HCT116 (cell line): ENCODE measurements at regions not wholly inside any gene's neighbourhood (a gene's known extent, or its start where the extent isn't known, plus 50 kb on each side); places are given as distances from the start of the nearest gene placed in this dataset.

Experiments
- ATAC-seq: fragments of 200-7000 bp; cut with Tn5 transposase; 2 replicates; pipeline ENCODE4 v1.9.1; 2020; ENCODE audit warnings: mild to moderate bottlenecking, moderate library complexity
- BruUV-seq: library from RNA; stranded (reverse); fragments of 400-500 nt; replicated peaks from 2 replicates; lab custom pipeline; 2021; lab: Mats Ljungman, UMichigan
- CTCF ChIA-PET: fragments of 300-600 bp; sonication (Branson Sonifier 250); formaldehyde crosslinking; loops from one replicate; lab custom pipeline; 2021; ENCODE audit warnings: antibody characterized with exemption; lab: Charles Lee
- POLR2A ChIA-PET: fragments of 300-600, 350-600 bp; sonication (Branson Sonifier 250); formaldehyde crosslinking; loops from one replicate; lab custom pipeline; 2021; ENCODE audit warnings: antibody characterized with exemption; lab: Charles Lee
- RAD21 ChIA-PET, 2 experiments: fragments of 300-600 bp; sonication (Branson Sonifier 250); formaldehyde crosslinking; loops; one replicate each; lab custom pipeline; 2023; ENCODE audit warnings: low total read pairs in 2 of 2; ENCODE audit not compliant: uncharacterized antibody in 2 of 2, unreplicated experiment in 2 of 2, low non-redundant PET in 1 of 2; lab: Charles Lee
- DNase-seq: peaks from one replicate; pipeline ENCODE4 v3.0.0-alpha.2; 2010; ENCODE audit warnings: low read depth, low spot score
- H2AFZ ChIP-seq: fragments of 200-600 bp; shearing (Covaris generic), sonication (generic); 2 replicates; pipeline ENCODE4 v1.6.1; 2017; ENCODE audit warnings: low read depth, mixed run types, mixed read lengths, antibody characterized with exemption, low read length; ENCODE audit not compliant: poor library complexity, severe bottlenecking
- H3K27ac ChIP-seq: 2 replicates; pipeline ENCODE4 v1.5.1; 2012; ENCODE audit warnings: low read depth, low read length
- H3K27me3 ChIP-seq: fragments of 200-600 bp; sonication (generic); 2 replicates; pipeline ENCODE4 v1.6.1; 2016; ENCODE audit warnings: mixed run types, low read length, mixed read lengths; ENCODE audit not compliant: insufficient read depth
- H3K36me3 ChIP-seq, 2 experiments: fragments of 200-500 bp in 1 of 2; fragments of 200-600 bp in 1 of 2; sonication (Bioruptor generic) in 1 of 2; sonication (generic) in 1 of 2; 2 replicates each; pipeline versions ENCODE4 v1.5.1 to v1.6.1; 2014 to 2016; ENCODE audit warnings: low read length in 2 of 2, inconsistent platforms in 1 of 2, mixed read lengths in 1 of 2, mixed run types in 1 of 2; ENCODE audit not compliant: insufficient read depth in 2 of 2, control insufficient read depth in 1 of 2
- H3K4me1 ChIP-seq, 2 experiments: fragments of 200-600 bp in 1 of 2; sonication (generic) in 1 of 2; 2 replicates each; pipeline versions ENCODE4 v1.5.1 to v1.6.1; 2012 to 2017; ENCODE audit warnings: low read length in 2 of 2, inconsistent platforms in 1 of 2, mild to moderate bottlenecking in 1 of 2, mixed read lengths in 1 of 2, mixed run types in 1 of 2, moderate library complexity in 1 of 2; ENCODE audit not compliant: insufficient read depth in 2 of 2, control insufficient read depth in 1 of 2
- H3K4me2 ChIP-seq: fragments of 200-600 bp; sonication (generic); 2 replicates; pipeline ENCODE4 v1.6.1; 2017; ENCODE audit warnings: mixed run types, low read length, mixed read lengths
- H3K4me3 ChIP-seq, 2 experiments: fragments of 200-600 bp in 1 of 2; sonication (generic) in 1 of 2; replicated peaks in 1 of 2; 2 replicates each; pipeline ENCODE4 v1.5.1; 2011 to 2016; ENCODE audit warnings: low read length in 2 of 2, control low read depth in 1 of 2, low read depth in 1 of 2, mild to moderate bottlenecking in 1 of 2, mixed read lengths in 1 of 2, mixed run types in 1 of 2
- H3K79me2 ChIP-seq: fragments of 200-600 bp; sonication (generic); 2 replicates; pipeline ENCODE4 v1.6.1; 2017; ENCODE audit warnings: mild to moderate bottlenecking, mixed run types, low read length, moderate library complexity, mixed read lengths; ENCODE audit not compliant: insufficient read depth
- H3K9ac ChIP-seq: fragments of 200-600 bp; sonication (generic); 2 replicates; pipeline ENCODE4 v1.6.1; 2016; ENCODE audit warnings: low read length, mixed read lengths
- H3K9me2 ChIP-seq: fragments of 200-600 bp; sonication (generic), shearing (Covaris generic); 2 replicates; pipeline ENCODE4 v1.6.1; 2017; ENCODE audit warnings: mixed run types, mild to moderate bottlenecking, moderate library complexity; ENCODE audit not compliant: insufficient read depth
- H3K9me3 ChIP-seq, 2 experiments: fragments of 200-500 bp in 1 of 2; fragments of 200-600 bp in 1 of 2; sonication (Bioruptor generic) in 1 of 2; sonication (generic) in 1 of 2; 2 replicates each; pipeline ENCODE4 v1.6.1; 2014 to 2017; ENCODE audit warnings: low read length in 2 of 2, mixed read lengths in 2 of 2, inconsistent platforms in 1 of 2, low read depth in 1 of 2, mild to moderate bottlenecking in 1 of 2, mixed run types in 1 of 2, moderate library complexity in 1 of 2; ENCODE audit not compliant: control insufficient read depth in 1 of 2, insufficient read depth in 1 of 2
- H4K20me1 ChIP-seq: fragments of 200-600 bp; sonication (generic), shearing (Covaris generic); 2 replicates; pipeline ENCODE4 v1.6.1; 2017; ENCODE audit warnings: mixed run types, mild to moderate bottlenecking, moderate library complexity; ENCODE audit not compliant: insufficient read depth
- CEBPB ChIP-seq: IDR thresholded peaks from 2 replicates; pipeline ENCODE4 v1.6.1; 2012; ENCODE audit warnings: low read depth
- EGR1 ChIP-seq: IDR thresholded peaks from 2 replicates; pipeline ENCODE4 v1.6.1; 2012; ENCODE audit warnings: low read depth
- EZH2 ChIP-seq: fragments of 200-600 bp; sonication (generic); IDR thresholded peaks from 2 replicates; pipeline ENCODE4 v1.6.1; 2017; ENCODE audit warnings: antibody characterized with exemption, mixed run types
- EZH2phosphoT487 ChIP-seq: fragments of 200-600 bp; IDR thresholded peaks from 2 replicates; pipeline ENCODE4 v1.6.1; 2018; ENCODE audit warnings: antibody characterized with exemption, borderline replicate concordance
- FOSL1 ChIP-seq: IDR thresholded peaks from 2 replicates; pipeline ENCODE4 v1.6.1; 2012; ENCODE audit warnings: low read depth
- POLR2AphosphoS5 ChIP-seq: IDR thresholded peaks from 2 replicates; pipeline ENCODE4 v1.6.1; 2011; ENCODE audit warnings: mild to moderate bottlenecking, low read depth, low read length, moderate library complexity
- SIN3A ChIP-seq: IDR thresholded peaks from 2 replicates; pipeline ENCODE4 v1.6.1; 2012; ENCODE audit warnings: low read depth
- SP1 ChIP-seq: IDR thresholded peaks from 2 replicates; pipeline ENCODE4 v1.6.1; 2012; ENCODE audit warnings: low read depth
- SRF ChIP-seq: IDR thresholded peaks from 2 replicates; pipeline ENCODE4 v1.6.1; 2012; ENCODE audit warnings: low read depth
- TCF7L2 ChIP-seq: IDR thresholded peaks from 2 replicates; pipeline ENCODE4 v1.7.0; 2011; ENCODE audit warnings: borderline replicate concordance, inconsistent platforms; ENCODE audit not compliant: insufficient read depth, insufficient read length; ENCODE audit errors: extremely low read depth
- ZBTB33 ChIP-seq: IDR thresholded peaks from 2 replicates; pipeline ENCODE4 v1.6.1; 2011; ENCODE audit warnings: mild to moderate bottlenecking, low read length, moderate library complexity; ENCODE audit not compliant: insufficient replicate concordance; ENCODE audit errors: extremely low read depth
- ZFX ChIP-seq: fragments of 450-650 bp; IDR thresholded peaks from 2 replicates; pipeline ENCODE4 v1.6.1; 2017
- ZNF274 ChIP-seq: fragments of 200-500 bp; sonication (Bioruptor generic); IDR thresholded peaks from 2 replicates; pipeline ENCODE4 v1.6.1; 2014; ENCODE audit warnings: mild to moderate bottlenecking, low read depth, low read length, inconsistent platforms
- intact Hi-C: fragments of 100-400 bp; cut with micrococcal nuclease; formaldehyde crosslinking; loops from 2 replicates; pipeline ENCODE4 v1.10.0; 2022
- TF ChIP-seq, protein P1 (sequence below), 3 experiments: fragments of 200-600 bp in 1 of 3; sonication (generic) in 1 of 3; IDR thresholded peaks in 2 of 3; conservative IDR thresholded peaks in 1 of 3; 2 replicates each; pipeline ENCODE4 v1.5.1; 2012 to 2017; ENCODE audit warnings: low read depth in 2 of 3, low read length in 2 of 3, antibody characterized with exemption in 1 of 3, borderline replicate concordance in 1 of 3, control low read depth in 1 of 3, mild to moderate bottlenecking in 1 of 3, mixed read lengths in 1 of 3, mixed run types in 1 of 3, moderate library complexity in 1 of 3; ENCODE audit not compliant: insufficient read depth in 1 of 3
- TF ChIP-seq, protein P2 (sequence below): IDR thresholded peaks from 2 replicates; pipeline ENCODE4 v1.6.1; 2012; ENCODE audit warnings: low read depth

DNA sequence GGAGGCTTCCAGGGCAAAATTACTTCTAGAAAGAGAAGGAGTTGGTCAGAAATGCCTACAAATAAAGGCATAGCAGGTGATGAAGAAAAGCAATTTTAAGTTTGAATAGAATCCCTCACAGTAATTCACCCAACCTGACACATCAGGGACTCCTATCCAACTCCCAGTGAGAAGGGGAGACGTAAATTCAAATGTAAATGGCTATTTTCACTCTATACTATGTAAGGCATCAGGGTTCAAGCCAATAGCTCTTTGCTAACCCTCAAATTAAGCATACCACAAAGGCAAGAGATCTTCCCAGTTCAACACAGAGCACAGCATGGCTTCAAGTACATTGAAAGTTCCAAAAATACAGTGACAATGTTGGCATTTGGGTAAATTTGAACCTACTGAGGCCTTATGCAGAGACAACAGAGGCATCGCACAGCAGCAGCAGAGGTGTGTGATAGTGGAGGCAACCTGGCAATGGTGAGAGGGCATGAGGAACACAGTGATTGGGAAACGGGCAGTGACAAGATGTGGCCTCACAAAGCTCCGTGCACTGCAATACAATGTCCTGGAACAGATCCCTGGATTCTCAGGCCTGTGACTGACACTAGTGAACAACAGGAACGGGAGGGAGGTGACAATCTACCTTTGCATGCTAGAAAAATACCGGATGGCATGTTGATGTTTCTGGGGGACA is 95.7 kb downstream of the VSTM2A start (continued):
- TF ChIP-seq ZBTB33 (no peak), CEBPB (no peak), SRF (no peak), ZNF274 (no peak), TCF7L2 (no peak), ZFX (no peak), POLR2AphosphoS5 (no peak), EZH2phosphoT487 (no peak)
- TF ChIP-seq, protein P1, sequence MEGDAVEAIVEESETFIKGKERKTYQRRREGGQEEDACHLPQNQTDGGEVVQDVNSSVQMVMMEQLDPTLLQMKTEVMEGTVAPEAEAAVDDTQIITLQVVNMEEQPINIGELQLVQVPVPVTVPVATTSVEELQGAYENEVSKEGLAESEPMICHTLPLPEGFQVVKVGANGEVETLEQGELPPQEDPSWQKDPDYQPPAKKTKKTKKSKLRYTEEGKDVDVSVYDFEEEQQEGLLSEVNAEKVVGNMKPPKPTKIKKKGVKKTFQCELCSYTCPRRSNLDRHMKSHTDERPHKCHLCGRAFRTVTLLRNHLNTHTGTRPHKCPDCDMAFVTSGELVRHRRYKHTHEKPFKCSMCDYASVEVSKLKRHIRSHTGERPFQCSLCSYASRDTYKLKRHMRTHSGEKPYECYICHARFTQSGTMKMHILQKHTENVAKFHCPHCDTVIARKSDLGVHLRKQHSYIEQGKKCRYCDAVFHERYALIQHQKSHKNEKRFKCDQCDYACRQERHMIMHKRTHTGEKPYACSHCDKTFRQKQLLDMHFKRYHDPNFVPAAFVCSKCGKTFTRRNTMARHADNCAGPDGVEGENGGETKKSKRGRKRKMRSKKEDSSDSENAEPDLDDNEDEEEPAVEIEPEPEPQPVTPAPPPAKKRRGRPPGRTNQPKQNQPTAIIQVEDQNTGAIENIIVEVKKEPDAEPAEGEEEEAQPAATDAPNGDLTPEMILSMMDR (IDR thresholded peaks at IDR 0.05 in 2 of 3, conservative IDR thresholded peaks at IDR 0.05 in 1 of 3; ENCODE audit: borderline replicate concordance in 1 of 3, insufficient read depth in 1 of 3, low read depth in 2 of 3, low read length in 2 of 3) = no peak

DNA sequence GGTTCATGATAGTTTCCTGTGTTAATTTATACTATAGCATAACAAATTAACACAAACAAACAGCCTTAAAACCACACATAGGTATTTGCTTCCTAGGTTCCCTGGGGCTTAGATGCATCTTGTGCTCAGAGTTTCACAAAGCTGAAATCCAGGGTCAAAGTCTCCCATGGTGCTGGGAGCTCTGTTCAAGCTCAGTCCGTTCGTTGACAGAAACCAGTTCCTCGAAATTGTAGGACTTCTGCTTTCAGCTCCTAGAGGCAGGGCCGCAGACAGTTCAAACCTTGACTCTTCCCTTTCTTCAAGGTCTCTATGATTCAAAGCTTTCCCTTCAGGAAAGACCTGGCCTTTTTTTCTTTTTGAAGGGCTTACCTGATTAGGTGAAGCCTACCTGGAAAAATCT is 90.5 kb downstream of the VSTM2A start:
- ChIA-PET CTCF (no interaction called here), POLR2A (no interaction called here), RAD21 (no interaction called here)
- H2AFZ ChIP-seq = no peak overlapping the region
- intact Hi-C loops = no loop called here
- 0 out of 2 replicates have a peak, but pooled peaks cover 2% of the 10 kb centered on the region for H3K27me3 ChIP-seq
- H3K9me2 ChIP-seq = no peaks in the 10 kb centered on the region
- DNase-seq (no peak), ATAC-seq (no peak)
- no peak overlapping the region for H3K27ac ChIP-seq
- BruUV-seq = no TSS peak
- H3K4me1 ChIP-seq = no peaks in the 10 kb centered on the region
- no peak overlapping the region for H3K4me2 ChIP-seq
- no peak overlapping the region for H3K4me3 ChIP-seq
- no peaks in the 10 kb centered on the region for H3K9me3 ChIP-seq
- no peak overlapping the region for H3K9ac ChIP-seq
- H3K36me3 ChIP-seq = no peaks in the 10 kb centered on the region
- no peaks in the 10 kb centered on the region for H4K20me1 ChIP-seq
- no peaks in the 10 kb centered on the region for H3K79me2 ChIP-seq
- no peak for TF ChIP-seq EZH2
- no peak for TF ChIP-seq ZBTB33
- TF ChIP-seq EGR1 = no peak
- TF ChIP-seq SIN3A = no peak
- no peak for TF ChIP-seq TCF7L2
- no peak for TF ChIP-seq ZNF274
- TF ChIP-seq CEBPB = no peak
- TF ChIP-seq, protein P2, sequence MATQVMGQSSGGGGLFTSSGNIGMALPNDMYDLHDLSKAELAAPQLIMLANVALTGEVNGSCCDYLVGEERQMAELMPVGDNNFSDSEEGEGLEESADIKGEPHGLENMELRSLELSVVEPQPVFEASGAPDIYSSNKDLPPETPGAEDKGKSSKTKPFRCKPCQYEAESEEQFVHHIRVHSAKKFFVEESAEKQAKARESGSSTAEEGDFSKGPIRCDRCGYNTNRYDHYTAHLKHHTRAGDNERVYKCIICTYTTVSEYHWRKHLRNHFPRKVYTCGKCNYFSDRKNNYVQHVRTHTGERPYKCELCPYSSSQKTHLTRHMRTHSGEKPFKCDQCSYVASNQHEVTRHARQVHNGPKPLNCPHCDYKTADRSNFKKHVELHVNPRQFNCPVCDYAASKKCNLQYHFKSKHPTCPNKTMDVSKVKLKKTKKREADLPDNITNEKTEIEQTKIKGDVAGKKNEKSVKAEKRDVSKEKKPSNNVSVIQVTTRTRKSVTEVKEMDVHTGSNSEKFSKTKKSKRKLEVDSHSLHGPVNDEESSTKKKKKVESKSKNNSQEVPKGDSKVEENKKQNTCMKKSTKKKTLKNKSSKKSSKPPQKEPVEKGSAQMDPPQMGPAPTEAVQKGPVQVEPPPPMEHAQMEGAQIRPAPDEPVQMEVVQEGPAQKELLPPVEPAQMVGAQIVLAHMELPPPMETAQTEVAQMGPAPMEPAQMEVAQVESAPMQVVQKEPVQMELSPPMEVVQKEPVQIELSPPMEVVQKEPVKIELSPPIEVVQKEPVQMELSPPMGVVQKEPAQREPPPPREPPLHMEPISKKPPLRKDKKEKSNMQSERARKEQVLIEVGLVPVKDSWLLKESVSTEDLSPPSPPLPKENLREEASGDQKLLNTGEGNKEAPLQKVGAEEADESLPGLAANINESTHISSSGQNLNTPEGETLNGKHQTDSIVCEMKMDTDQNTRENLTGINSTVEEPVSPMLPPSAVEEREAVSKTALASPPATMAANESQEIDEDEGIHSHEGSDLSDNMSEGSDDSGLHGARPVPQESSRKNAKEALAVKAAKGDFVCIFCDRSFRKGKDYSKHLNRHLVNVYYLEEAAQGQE = no peak
- TF ChIP-seq FOSL1 = no peak
- no peak for TF ChIP-seq SP1
- no peak for TF ChIP-seq POLR2AphosphoS5
